ENCODE measurements at regions not wholly inside any gene's neighbourhood (a gene's known extent, or its start where the extent isn't known, plus 50 kb on each side); places are given as distances from the start of the nearest gene placed in this dataset.
"Not testable (repeated sequence)": the region's sequence is repeated elsewhere in the genome, so short reads cannot be mapped to it uniquely, and the experiment has no call there.

DNA sequence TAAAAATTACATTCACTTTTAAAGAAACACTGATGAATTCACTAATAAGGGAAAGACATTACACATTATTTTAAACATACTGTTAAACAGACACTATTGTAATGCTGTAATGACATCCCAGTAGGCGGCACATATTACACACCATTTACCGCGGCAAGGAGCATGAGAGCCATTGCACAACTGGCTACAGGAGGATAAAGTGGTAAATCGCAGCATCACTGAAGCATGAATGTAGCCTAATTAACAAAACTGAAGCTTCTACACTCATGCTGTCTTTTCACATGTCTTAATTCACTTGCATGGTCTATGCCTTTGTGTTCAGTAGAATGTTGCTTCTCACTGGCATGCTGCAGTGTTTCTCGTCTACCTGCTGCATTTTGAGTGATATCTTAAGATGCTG is 1046.0 kb downstream of the MRPL39 start:
- H3K4me3 ChIP-seq (ENCODE audit: low read depth, low read length), result no peak overlapping the region
- TF ChIP-seq, protein P1, sequence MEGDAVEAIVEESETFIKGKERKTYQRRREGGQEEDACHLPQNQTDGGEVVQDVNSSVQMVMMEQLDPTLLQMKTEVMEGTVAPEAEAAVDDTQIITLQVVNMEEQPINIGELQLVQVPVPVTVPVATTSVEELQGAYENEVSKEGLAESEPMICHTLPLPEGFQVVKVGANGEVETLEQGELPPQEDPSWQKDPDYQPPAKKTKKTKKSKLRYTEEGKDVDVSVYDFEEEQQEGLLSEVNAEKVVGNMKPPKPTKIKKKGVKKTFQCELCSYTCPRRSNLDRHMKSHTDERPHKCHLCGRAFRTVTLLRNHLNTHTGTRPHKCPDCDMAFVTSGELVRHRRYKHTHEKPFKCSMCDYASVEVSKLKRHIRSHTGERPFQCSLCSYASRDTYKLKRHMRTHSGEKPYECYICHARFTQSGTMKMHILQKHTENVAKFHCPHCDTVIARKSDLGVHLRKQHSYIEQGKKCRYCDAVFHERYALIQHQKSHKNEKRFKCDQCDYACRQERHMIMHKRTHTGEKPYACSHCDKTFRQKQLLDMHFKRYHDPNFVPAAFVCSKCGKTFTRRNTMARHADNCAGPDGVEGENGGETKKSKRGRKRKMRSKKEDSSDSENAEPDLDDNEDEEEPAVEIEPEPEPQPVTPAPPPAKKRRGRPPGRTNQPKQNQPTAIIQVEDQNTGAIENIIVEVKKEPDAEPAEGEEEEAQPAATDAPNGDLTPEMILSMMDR (IDR thresholded peaks at IDR 0.05; ENCODE audit: borderline replicate concordance, insufficient read depth, low read depth, low read length), result no peak

DNA sequence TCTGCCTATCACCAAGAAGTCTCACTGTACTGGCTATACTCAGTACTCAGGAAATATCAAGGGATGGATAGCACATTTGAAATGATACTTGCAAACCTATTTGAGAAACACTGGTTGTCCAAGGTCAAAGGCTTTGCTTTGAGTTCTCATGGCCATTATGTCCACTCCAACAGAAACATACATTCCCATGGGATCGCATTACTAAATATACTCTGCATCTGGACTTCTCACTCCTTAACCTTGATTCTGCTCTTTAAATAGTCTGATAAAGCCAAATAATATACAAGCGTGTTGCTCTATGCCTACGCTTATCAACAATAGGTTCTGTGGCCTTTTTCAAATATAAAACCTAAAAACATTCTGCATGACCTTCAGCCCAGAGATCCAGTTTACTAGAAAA is 1054.8 kb downstream of the MRPL39 start:
- TF ChIP-seq, protein P1 (IDR thresholded peaks at IDR 0.05; ENCODE audit: borderline replicate concordance, insufficient read depth, low read depth, low read length), result no peak

DNA sequence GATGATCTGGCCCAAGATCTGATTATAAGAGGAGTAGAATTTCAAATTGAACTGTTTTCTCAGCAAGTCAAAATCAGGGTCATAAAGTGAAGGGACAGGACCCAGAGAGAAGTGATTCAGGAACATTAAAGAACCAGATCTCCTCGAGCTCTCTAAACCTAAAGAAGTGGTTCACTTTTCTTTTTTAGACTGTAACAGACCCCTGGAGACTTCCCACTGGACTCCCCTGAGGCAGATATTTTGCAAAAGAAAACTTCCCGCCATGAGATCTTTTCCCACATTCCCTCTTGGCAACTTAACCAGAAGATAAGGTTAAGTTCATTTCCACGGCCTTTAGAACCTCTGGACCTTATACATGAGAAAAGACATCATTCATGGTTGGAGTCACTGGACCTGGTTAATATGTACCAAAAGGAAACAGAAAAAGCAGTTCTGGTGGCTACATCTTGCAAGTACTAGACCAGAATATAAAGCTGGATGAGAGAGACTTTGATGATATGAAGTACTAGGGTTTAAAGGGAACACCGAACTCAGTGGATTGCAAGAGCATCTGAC is 1061.4 kb downstream of the MRPL39 start:
- TF ChIP-seq, protein P1 (IDR thresholded peaks at IDR 0.05; ENCODE audit: borderline replicate concordance, insufficient read depth, low read depth, low read length), result no peak
- no peak overlapping the region for H3K4me3 ChIP-seq (ENCODE audit: low read depth, low read length)

More for the DNA sequence above, 1054.8 kb downstream of the MRPL39 start:
- no peak overlapping the region for H3K4me3 ChIP-seq (ENCODE audit: low read depth, low read length)

DNA sequence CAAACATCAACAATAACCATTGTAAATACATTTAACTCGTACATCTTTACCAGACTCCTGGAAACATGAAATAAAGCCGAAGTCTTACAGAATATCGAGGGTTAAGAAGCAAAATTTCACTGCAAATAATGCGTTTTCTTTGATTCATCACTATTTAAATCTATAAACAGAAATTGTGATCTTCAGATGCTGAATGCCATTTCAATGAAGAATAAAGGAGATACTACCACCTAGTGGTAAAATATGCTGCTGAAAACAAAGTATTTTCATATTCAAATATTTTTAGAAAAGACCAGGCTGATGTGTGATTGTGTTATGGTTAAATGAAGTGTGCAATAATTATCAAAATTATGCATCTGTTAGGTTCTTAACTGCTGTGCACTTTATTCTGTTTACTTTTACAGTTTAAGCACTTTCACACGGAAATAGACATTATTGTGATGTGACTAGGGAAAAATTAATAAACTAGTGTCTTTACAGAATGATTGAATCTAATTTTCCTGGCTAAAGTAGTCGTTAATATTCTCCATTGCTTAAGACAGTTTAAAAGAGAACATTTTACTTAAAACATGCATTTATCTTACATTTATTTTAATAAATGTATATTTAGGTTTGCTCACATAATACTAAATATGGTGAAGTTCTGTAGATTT is 1093.1 kb downstream of the MRPL39 start:
- H3K4me3 ChIP-seq (ENCODE audit: low read depth, low read length), result no peak overlapping the region
- TF ChIP-seq, protein P1 (IDR thresholded peaks at IDR 0.05; ENCODE audit: borderline replicate concordance, insufficient read depth, low read depth, low read length), result no peak

DNA sequence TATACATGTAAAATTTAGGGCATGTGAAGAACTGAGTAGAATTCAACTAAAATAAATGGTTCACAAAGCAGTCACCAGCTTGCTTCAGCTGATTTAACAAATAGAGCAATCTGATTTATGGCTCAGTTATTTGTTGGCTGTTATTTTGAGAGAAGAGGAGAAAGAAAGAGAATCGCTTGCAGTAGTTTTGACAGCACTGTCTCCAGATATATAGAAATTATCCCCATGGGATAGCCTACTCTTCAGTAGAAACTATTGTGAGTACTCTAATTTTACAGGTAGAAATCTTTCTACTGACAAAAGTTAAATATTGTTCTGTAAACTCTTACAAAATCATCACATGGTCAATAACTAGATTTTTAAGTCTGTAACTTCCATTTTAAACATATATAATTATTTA is 1098.2 kb downstream of the MRPL39 start:
- TF ChIP-seq, protein P1 (IDR thresholded peaks at IDR 0.05; ENCODE audit: borderline replicate concordance, insufficient read depth, low read depth, low read length), result no peak
- H3K4me3 ChIP-seq (ENCODE audit: low read depth, low read length), result no peak overlapping the region

DNA sequence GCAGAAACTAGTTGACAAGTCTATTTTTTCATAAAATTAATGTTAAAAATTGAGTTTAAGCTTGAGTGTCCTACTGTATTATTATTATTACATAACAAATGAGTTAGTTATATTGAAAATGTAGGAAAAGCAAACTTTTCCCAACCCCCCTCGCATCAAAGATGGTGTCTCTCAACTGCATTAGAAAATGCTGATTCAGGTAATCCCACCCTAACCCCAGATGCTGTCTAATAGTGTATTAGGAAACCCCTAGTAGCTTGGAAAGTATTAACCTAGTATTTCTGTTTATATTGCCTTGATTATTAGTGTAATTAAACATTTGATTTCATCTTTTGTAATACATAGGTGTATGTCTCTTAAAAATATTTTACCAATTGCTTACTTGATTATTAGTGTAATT is 1120.3 kb downstream of the MRPL39 start:
- TF ChIP-seq, protein P1 (IDR thresholded peaks at IDR 0.05; ENCODE audit: borderline replicate concordance, insufficient read depth, low read depth, low read length), result no peak
- no peak overlapping the region for H3K4me3 ChIP-seq (ENCODE audit: low read depth, low read length)

DNA sequence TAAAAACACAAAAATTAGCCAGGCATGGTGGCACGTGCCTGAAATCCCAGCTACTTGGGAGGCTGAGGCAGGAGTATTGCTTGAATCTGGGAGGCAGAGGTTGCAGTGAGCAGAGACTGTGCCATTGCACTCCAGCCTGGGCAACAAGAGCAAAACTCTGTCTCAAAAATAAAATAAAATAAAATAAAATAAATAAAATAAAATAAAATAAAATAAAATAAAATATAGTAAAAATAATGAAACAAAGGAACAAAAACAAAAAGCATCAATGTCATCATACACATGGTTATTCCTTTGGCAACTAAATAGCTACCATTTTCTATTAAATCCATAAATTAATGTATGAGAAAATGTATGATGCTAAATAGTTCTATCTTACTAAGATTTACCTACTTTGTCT is 1123.9 kb downstream of the MRPL39 start:
- H3K4me3 ChIP-seq (ENCODE audit: low read depth, low read length), result not testable (repeated sequence)
